C4-2B (cell line): ENCODE measurements at regions not wholly inside any gene's neighbourhood (a gene's known extent, or its start where the extent isn't known, plus 50 kb on each side); places are given as distances from the start of the nearest gene placed in this dataset.

Source experiments
- ZFX ChIP-seq: fragments of 450-650 bp; IDR thresholded peaks from 2 replicates; pipeline ENCODE4 v1.6.1; 2017
- TF ChIP-seq, protein P1 (sequence below): fragments of 450-650 bp; conservative IDR thresholded peaks from 2 replicates; pipeline ENCODE4 v1.5.1; 2017; ENCODE audit warnings: mild to moderate bottlenecking

DNA sequence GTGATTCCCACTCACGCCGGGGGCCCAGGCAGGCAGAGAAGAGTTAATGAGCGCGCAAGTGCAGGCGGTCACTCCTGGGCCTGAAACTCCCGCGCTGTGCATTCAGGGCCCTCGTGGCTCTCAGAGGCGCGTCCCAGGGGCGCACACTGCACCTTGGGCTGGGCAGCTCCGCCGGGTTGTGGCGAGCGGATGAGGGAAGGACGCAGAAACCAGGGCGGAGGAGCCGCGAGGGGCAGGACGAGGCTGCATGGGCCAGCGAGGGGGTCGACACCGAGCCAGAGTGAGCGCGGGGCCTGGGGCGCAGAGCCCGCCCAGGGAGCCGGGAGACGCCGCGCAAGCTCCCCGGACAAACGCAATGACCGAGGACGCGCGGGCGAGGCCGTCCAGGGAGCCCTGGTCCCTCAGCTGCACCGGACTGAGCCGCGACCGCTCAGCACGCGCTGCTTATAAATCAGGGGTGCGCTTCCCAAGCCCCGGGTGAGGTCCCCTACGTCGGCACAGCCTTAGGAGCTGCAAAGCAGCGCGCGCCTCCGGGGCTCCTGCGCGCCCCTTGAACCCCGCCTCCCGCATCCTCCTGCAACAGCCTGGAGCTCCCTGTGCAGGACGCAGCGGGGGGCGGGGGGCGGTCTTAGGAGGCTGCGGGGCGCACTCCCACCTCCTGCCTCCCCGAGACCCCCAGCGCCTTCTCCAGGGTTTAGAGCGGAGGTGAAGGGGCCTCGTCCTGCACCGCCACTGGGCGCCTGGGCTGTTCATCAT lies 180.2 kb upstream of the ALKAL2 start:
- TF ChIP-seq, protein P1, sequence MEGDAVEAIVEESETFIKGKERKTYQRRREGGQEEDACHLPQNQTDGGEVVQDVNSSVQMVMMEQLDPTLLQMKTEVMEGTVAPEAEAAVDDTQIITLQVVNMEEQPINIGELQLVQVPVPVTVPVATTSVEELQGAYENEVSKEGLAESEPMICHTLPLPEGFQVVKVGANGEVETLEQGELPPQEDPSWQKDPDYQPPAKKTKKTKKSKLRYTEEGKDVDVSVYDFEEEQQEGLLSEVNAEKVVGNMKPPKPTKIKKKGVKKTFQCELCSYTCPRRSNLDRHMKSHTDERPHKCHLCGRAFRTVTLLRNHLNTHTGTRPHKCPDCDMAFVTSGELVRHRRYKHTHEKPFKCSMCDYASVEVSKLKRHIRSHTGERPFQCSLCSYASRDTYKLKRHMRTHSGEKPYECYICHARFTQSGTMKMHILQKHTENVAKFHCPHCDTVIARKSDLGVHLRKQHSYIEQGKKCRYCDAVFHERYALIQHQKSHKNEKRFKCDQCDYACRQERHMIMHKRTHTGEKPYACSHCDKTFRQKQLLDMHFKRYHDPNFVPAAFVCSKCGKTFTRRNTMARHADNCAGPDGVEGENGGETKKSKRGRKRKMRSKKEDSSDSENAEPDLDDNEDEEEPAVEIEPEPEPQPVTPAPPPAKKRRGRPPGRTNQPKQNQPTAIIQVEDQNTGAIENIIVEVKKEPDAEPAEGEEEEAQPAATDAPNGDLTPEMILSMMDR, result no peak
- TF ChIP-seq ZFX, result no peak
